Loucy (cell line): ENCODE measurements at regions not wholly inside any gene's neighbourhood (a gene's known extent, or its start where the extent isn't known, plus 50 kb on each side); places are given as distances from the start of the nearest gene placed in this dataset.

Source experiments
- H2AFZ ChIP-seq: fragments of 200-600 bp; sonication (generic); 2 replicates; pipeline ENCODE4 v1.6.0; 2016; ENCODE audit warnings: antibody characterized with exemption, mild to moderate bottlenecking, low read length, moderate library complexity
- H3F3A ChIP-seq: fragments of 200-600 bp; 2 replicates; pipeline ENCODE4 v1.6.0; 2016; ENCODE audit warnings: antibody characterized with exemption, low read depth, mild to moderate bottlenecking
- H3K27me3 ChIP-seq: fragments of 200-600 bp; sonication (generic); 2 replicates; pipeline ENCODE4 v1.6.1; 2014; ENCODE audit warnings: low read length, mild to moderate bottlenecking; ENCODE audit not compliant: insufficient read depth, poor library complexity, severe bottlenecking
- H3K36me3 ChIP-seq: fragments of 200-600 bp; sonication (generic); 2 replicates; pipeline ENCODE4 v1.6.1; 2016; ENCODE audit warnings: low read length; ENCODE audit not compliant: insufficient read depth
- H3K4me1 ChIP-seq: fragments of 200-600 bp; sonication (generic); 2 replicates; pipeline ENCODE4 v1.5.1; 2014; ENCODE audit warnings: low read length, mild to moderate bottlenecking; ENCODE audit not compliant: insufficient read depth, poor library complexity, severe bottlenecking
- H3K4me2 ChIP-seq: fragments of 200-600 bp; sonication (generic); 2 replicates; pipeline ENCODE4 v1.6.0; 2014; ENCODE audit warnings: antibody characterized with exemption, low read length, low read depth, mild to moderate bottlenecking; ENCODE audit not compliant: poor library complexity, severe bottlenecking
- H3K4me3 ChIP-seq: fragments of 200-600 bp; sonication (generic); 2 replicates; pipeline ENCODE4 v1.5.1; 2014; ENCODE audit warnings: low read length, mild to moderate bottlenecking, mixed read lengths; ENCODE audit not compliant: poor library complexity, severe bottlenecking
- H3K79me2 ChIP-seq: fragments of 200-600 bp; sonication (generic); 2 replicates; pipeline ENCODE4 v1.6.1; 2014; ENCODE audit warnings: low read length; ENCODE audit not compliant: insufficient read depth
- H3K9ac ChIP-seq: fragments of 200-600 bp; sonication (generic); 2 replicates; pipeline ENCODE4 v1.6.0; 2014; ENCODE audit warnings: mild to moderate bottlenecking, low read depth, low read length, moderate library complexity; ENCODE audit not compliant: poor library complexity, severe bottlenecking
- H3K9me2 ChIP-seq: fragments of 200-600 bp; sonication (generic); replicated peaks from 2 replicates; pipeline ENCODE4 v1.6.1; 2016; ENCODE audit warnings: low read depth, low read length, mixed read lengths
- H3K9me3 ChIP-seq: fragments of 200-600 bp; sonication (generic); 2 replicates; pipeline ENCODE4 v1.6.1; 2014; ENCODE audit warnings: mild to moderate bottlenecking, antibody characterized with exemption, low read length, low read depth; ENCODE audit not compliant: insufficient read depth
- H4K20me1 ChIP-seq: fragments of 200-600 bp; sonication (generic); 2 replicates; pipeline ENCODE4 v1.6.0; 2014; ENCODE audit warnings: antibody characterized with exemption, low read length, mild to moderate bottlenecking; ENCODE audit not compliant: insufficient read depth, poor library complexity, severe bottlenecking
- EZH2phosphoT487 ChIP-seq: fragments of 200-600 bp; IDR thresholded peaks from 2 replicates; pipeline ENCODE4 v1.6.1; 2018; ENCODE audit warnings: antibody characterized with exemption, mild to moderate bottlenecking, moderate library complexity, borderline replicate concordance
- TF ChIP-seq, protein P1 (sequence below): fragments of 200-600 bp; sonication (generic); conservative IDR thresholded peaks from 2 replicates; pipeline ENCODE4 v1.5.1; 2014; ENCODE audit warnings: mild to moderate bottlenecking, antibody characterized with exemption, low read length

DNA sequence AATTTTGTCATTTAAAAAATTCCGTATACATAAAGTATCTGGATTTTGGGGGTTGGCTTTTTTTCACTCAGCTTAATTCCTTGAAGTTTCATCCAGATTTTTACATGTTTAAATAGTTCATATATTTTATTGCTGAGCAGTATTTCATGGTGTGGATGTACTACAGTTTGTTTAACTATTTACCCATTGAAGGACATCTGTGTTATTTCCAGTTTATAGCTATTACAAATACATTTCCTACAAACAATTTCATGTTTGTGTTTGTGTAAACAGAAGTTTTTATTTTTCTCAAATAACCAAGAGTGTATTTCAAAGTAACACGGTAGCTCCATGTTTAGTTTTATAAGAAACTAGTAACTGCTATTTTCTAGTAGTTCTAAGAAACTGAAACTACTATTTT is 299.7 kb upstream of the ANO3 start:
- no peak overlapping the region for H3K9ac ChIP-seq
- no peak for TF ChIP-seq EZH2phosphoT487
- TF ChIP-seq, protein P1, sequence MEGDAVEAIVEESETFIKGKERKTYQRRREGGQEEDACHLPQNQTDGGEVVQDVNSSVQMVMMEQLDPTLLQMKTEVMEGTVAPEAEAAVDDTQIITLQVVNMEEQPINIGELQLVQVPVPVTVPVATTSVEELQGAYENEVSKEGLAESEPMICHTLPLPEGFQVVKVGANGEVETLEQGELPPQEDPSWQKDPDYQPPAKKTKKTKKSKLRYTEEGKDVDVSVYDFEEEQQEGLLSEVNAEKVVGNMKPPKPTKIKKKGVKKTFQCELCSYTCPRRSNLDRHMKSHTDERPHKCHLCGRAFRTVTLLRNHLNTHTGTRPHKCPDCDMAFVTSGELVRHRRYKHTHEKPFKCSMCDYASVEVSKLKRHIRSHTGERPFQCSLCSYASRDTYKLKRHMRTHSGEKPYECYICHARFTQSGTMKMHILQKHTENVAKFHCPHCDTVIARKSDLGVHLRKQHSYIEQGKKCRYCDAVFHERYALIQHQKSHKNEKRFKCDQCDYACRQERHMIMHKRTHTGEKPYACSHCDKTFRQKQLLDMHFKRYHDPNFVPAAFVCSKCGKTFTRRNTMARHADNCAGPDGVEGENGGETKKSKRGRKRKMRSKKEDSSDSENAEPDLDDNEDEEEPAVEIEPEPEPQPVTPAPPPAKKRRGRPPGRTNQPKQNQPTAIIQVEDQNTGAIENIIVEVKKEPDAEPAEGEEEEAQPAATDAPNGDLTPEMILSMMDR, result no peak
- no peaks in the 10 kb centered on the region for H3K9me2 ChIP-seq
- no peak overlapping the region for H3K4me2 ChIP-seq
- no peak overlapping the region for H3K4me3 ChIP-seq
- H3K79me2 ChIP-seq, result no peaks in the 10 kb centered on the region
- H2AFZ ChIP-seq, result no peak overlapping the region
- H4K20me1 ChIP-seq, result no peaks in the 10 kb centered on the region
- H3K36me3 ChIP-seq, result no peaks in the 10 kb centered on the region
- H3K4me1 ChIP-seq, result no peaks in the 10 kb centered on the region
- no peaks in the 10 kb centered on the region for H3K9me3 ChIP-seq
- no peaks in the 10 kb centered on the region for H3K27me3 ChIP-seq
- H3F3A ChIP-seq, result no peaks in the 10 kb centered on the region

DNA sequence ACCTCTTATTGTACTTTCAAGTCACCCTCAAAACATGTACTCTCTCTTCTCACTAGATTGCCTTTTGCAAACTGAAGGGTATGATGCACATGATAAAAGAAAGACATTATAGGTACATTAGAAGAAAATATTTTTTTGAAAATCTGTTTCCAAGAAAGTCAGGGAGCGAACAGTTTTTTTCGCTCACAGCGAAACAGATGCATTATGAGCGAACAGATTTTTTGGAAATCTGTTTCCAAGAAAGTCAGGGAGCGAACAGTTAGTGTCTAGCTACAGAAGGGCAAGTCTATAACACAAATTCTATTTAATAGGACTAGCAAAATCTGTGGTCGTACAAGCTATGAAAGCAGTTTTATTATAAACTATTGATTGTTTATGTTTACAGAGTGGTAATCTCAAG is 296.2 kb upstream of the ANO3 start:
- Histone ChIP-seq H3K9me2 (no peaks in the 10 kb centered on the region), H3K4me2 (no peak overlapping the region), H3K9ac (no peak overlapping the region), H3K4me1 (no peaks in the 10 kb centered on the region), H3K4me3 (no peak overlapping the region), H3F3A (no peaks in the 10 kb centered on the region), H3K79me2 (no peaks in the 10 kb centered on the region), H4K20me1 (no peaks in the 10 kb centered on the region), H3K36me3 (no peaks in the 10 kb centered on the region), H2AFZ (no peak overlapping the region), H3K27me3 (no peaks in the 10 kb centered on the region), H3K9me3 (no peaks in the 10 kb centered on the region)
- TF ChIP-seq, protein P1, result no peak
- TF ChIP-seq EZH2phosphoT487, result no peak

DNA sequence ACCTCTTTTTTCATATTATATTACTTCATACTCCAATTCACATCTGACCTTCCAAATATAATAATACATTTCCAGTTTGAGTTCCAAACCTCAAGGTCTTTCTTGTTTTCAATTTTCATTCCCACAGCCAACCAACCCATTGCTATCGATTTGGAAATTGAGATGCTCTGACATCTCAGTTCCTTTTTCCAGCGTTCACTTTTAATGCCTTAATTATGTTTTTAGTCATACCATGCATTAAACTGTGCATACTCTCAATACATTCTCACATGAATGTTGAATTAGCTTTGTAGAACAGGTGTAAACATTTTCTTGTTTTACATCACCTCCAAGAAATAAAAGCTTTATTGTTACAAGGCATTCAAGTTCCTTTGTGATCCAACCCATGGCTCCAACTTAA is 294.2 kb upstream of the ANO3 start:
- no peaks in the 10 kb centered on the region for H3F3A ChIP-seq
- H4K20me1 ChIP-seq, result no peaks in the 10 kb centered on the region
- no peak overlapping the region for H3K9ac ChIP-seq
- no peak overlapping the region for H2AFZ ChIP-seq
- TF ChIP-seq, protein P1, result no peak
- no peak for TF ChIP-seq EZH2phosphoT487
- no peaks in the 10 kb centered on the region for H3K27me3 ChIP-seq
- H3K36me3 ChIP-seq, result no peaks in the 10 kb centered on the region
- no peaks in the 10 kb centered on the region for H3K9me3 ChIP-seq
- no peaks in the 10 kb centered on the region for H3K79me2 ChIP-seq
- no peaks in the 10 kb centered on the region for H3K9me2 ChIP-seq
- H3K4me3 ChIP-seq, result no peak overlapping the region
- no peaks in the 10 kb centered on the region for H3K4me1 ChIP-seq
- H3K4me2 ChIP-seq, result no peak overlapping the region
